Left ventricle myocardium inferior (tissue), 1 donor: ENCODE measurements at regions not wholly inside any gene's neighbourhood (a gene's known extent, or its start where the extent isn't known, plus 50 kb on each side); places are given as distances from the start of the nearest gene placed in this dataset.

Source experiments
- DNase-seq: peaks from one replicate; pipeline ENCODE4 v3.0.0-alpha.2; 2020
- H3K27ac ChIP-seq: fragments of 200-600 bp; replicated peaks from 2 replicates; pipeline ENCODE4 v1.8.0; 2021
- H3K27me3 ChIP-seq: fragments of 200-600 bp; 2 replicates; pipeline ENCODE4 v1.8.0; 2021; ENCODE audit warnings: low read depth
- H3K36me3 ChIP-seq: fragments of 200-600 bp; 2 replicates; pipeline ENCODE4 v1.8.0; 2021
- H3K4me1 ChIP-seq: fragments of 200-600 bp; 2 replicates; pipeline ENCODE4 v1.8.0; 2021
- H3K4me3 ChIP-seq: fragments of 200-600 bp; 2 replicates; pipeline ENCODE4 v1.8.0; 2021; ENCODE audit warnings: mild to moderate bottlenecking, moderate library complexity
- H3K9me3 ChIP-seq: fragments of 200-600 bp; replicated peaks from 2 replicates; pipeline ENCODE4 v1.8.0; 2021
- CTCF ChIP-seq: fragments of 200-600 bp; IDR thresholded peaks from 2 replicates; pipeline ENCODE4 v1.8.0; 2021; ENCODE audit warnings: antibody characterized with exemption, mild to moderate bottlenecking, borderline replicate concordance
- intact Hi-C: fragments of 100-400 bp; cut with micrococcal nuclease; formaldehyde crosslinking; loops from one replicate; pipeline ENCODE4 v1.11.0; 2022
- donor health status: DM: no; HTN: yes; CAD: no; lungs with severe emphysema.

- H3K4me1 ChIP-seq: no peaks in the 10 kb centered on the region
- H3K27me3 ChIP-seq: no peaks in the 10 kb centered on the region
- DNase-seq: no peak
- no peak overlapping the region for H3K27ac ChIP-seq
- no peaks in the 10 kb centered on the region for H3K36me3 ChIP-seq
- H3K9me3 ChIP-seq: peaks cover 4% of the 10 kb centered on the region
- H3K4me3 ChIP-seq: no peak overlapping the region
- TF ChIP-seq CTCF: no peak
- intact Hi-C loops: no loop called here
Observed at GRCh38 chr2:234722176-234722575, 225.3 kb upstream of the ARL4C start.

- Histone ChIP-seq H3K36me3 (no peaks in the 10 kb centered on the region), H3K27ac (no peak overlapping the region), H3K27me3 (no peaks in the 10 kb centered on the region), H3K4me1 (no peaks in the 10 kb centered on the region), H3K4me3 (no peak overlapping the region), H3K9me3 (no peaks in the 10 kb centered on the region)
- intact Hi-C loops: no loop called here
- no peak for DNase-seq
- TF ChIP-seq CTCF: no peak
Observed at GRCh38 chr2:234719116-234719716, 222.3 kb upstream of the ARL4C start.

- Histone ChIP-seq H3K27ac (no peak overlapping the region), H3K27me3 (no peaks in the 10 kb centered on the region), H3K4me1 (no peaks in the 10 kb centered on the region), H3K36me3 (no peaks in the 10 kb centered on the region), H3K9me3 (no peaks in the 10 kb centered on the region), H3K4me3 (no peak overlapping the region)
- no peak for DNase-seq
- no peak for TF ChIP-seq CTCF
- intact Hi-C loops: no loop called here
Observed at GRCh38 chr2:234716271-234716670, 219.4 kb upstream of the ARL4C start.

GRCh38 chr2:234715671-234716250 lies 218.9 kb upstream of the ARL4C start:
- Histone ChIP-seq H3K4me3 (no peak overlapping the region), H3K27me3 (no peaks in the 10 kb centered on the region), H3K27ac (no peak overlapping the region), H3K4me1 (no peaks in the 10 kb centered on the region), H3K9me3 (no peaks in the 10 kb centered on the region), H3K36me3 (no peaks in the 10 kb centered on the region)
- intact Hi-C loops: no loop called here
- no peak for TF ChIP-seq CTCF
- DNase-seq: no peak

- H3K36me3 ChIP-seq: no peaks in the 10 kb centered on the region
- peaks cover 8% of the 10 kb centered on the region for H3K27me3 ChIP-seq
- H3K4me3 ChIP-seq: no peak overlapping the region
- no peak overlapping the region for H3K27ac ChIP-seq
- no peaks in the 10 kb centered on the region for H3K4me1 ChIP-seq
- no peaks in the 10 kb centered on the region for H3K9me3 ChIP-seq
- intact Hi-C loops: no loop called here
- TF ChIP-seq CTCF: no peak
- DNase-seq: no peak
Observed at GRCh38 chr2:234714711-234715110, 217.8 kb upstream of the ARL4C start.
